HG02759 (cell line): ENCODE measurements at regions not wholly inside any gene's neighbourhood (a gene's known extent, or its start where the extent isn't known, plus 50 kb on each side); places are given as distances from the start of the nearest gene placed in this dataset.
"Not testable (repeated sequence)": the region's sequence is repeated elsewhere in the genome, so short reads cannot be mapped to it uniquely, and the experiment has no call there.

Source experiments
- ATAC-seq: cut with Tn5 transposase; IDR thresholded peaks from one replicate; pipeline ENCODE4 v1.9.1; 2021; ENCODE audit warnings: mild to moderate bottlenecking, moderate library complexity; ENCODE audit not compliant: unreplicated experiment

GRCh38 chr22:22168941-22169867 is 75.4 kb upstream of the VPREB1 start:
- ATAC-seq: no peak

- peak; percentile 43 for ATAC-seq
Observed at GRCh38 chr22:22168190-22168940, 76.2 kb upstream of the VPREB1 start.

- peak; percentile 85 for ATAC-seq
Observed at GRCh38 chr22:22167791-22168189, 76.8 kb upstream of the VPREB1 start.

DNA sequence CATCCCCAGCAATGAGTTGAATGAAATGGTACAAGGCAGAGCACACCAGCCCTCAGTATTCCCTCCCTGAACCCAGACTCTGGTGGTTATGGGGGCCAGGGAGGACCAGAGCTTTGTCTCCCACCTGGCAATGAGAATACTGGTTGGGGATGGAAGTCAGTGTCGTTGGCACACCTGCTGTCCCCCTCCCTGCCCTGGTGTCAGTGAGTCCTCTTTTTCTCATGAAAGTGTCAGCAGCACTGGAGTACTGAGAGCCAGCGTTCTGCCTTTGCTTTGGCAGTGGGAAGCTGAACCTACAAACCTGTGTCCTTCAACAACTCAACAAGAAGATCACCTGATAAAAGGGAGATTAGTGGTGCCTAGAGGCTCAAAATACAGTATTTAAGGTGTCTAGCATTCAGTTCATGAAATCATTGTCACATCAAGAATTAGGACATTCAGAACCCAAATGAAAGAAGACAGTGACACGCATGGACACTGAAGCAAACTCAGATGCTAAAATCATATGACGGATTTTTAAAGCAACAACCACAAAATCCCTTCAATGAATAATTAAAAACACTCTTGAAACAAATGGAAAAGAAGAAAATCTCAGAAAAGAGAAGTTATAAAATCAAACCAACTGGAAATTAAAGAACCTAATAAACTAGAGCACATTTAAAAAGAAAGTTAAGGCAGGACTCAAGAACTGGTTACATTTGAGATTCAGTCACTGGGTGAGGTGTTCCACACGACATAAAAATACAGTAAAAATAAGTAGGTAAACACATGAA is 77.5 kb upstream of the VPREB1 start:
- ATAC-seq: no peak

- ATAC-seq: no peak
Observed at GRCh38 chr22:22165936-22166710, 78.5 kb upstream of the VPREB1 start.

DNA sequence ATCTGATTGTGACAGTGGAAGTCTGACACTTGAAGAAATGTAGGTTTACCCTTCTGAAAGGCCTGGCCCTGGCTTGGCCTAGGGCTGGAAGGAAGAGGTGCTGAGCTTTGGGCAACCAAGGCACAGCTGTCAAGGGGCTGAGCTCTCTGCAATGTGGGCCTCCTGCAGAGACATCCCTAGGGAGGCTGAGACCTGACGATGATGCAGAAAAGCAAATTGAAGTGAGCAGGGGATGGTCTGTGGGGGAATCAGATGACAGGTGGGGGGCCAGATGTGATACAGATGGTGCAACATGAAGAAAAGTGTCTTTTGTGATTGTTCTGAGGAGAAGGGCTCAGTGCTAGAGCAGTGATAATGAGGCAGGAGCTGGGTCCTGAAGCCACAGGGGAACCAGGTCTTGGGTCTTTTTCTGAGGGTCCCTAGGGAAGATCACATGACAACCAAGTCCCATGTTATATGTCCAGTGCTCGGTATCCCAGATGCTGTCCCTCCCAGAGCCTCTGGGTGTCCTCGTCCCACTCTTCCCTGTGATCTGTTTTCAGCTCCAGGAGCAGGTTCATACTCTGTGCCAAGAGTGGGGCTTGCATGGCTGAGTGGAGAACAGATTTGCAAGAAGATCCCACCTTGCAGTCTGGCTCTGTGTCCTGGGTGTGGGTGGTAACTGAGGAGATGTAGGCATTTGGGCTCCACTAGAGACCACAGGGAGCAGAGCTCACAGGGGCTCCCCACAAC is 79.9 kb upstream of the VPREB1 start:
- ATAC-seq: no peak

DNA sequence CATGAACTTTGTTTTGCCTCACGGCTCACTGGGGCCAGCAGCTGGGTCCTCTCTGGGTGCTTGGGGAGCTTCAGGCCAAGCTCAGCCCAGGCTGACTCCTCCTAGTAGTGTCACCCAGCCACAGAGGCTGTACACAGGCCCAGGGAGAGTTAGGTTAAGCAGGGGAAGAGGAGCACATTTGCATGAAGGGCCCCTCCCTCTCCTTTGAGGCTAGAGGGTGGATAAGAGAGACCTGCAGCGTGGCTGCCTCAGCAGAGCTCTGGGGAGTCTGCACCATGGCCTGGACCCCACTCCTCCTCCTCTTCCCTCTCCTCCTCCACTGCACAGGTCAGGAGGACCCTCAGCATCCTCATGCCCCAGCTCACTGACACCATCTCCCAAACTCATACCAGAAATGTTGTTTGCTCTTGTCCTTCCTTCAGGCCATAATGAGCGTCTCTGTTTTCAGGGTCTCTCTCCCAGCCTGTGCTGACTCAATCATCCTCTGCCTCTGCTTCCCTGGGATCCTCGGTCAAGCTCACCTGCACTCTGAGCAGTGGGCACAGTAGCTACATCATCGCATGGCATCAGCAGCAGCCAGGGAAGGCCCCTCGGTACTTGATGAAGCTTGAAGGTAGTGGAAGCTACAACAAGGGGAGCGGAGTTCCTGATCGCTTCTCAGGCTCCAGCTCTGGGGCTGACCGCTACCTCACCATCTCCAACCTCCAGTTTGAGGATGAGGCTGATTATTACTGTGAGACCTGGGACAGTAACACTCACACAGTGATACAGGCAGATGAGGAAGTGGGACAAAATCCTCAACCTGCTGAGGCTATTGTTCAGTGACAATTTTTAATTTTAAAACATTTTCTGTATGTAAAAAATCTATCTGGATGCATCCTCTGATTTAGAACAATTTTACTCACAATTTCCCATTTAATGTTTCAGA is 82.4 kb upstream of the VPREB1 start:
- peak; percentile 87 for ATAC-seq

- not testable (repeated sequence) for ATAC-seq
Observed at GRCh38 chr22:22160768-22161167, 83.8 kb upstream of the VPREB1 start.

GRCh38 chr22:22159384-22159783 is 85.2 kb upstream of the VPREB1 start:
- ATAC-seq: no peak

GRCh38 chr22:22158965-22159364 is 85.6 kb upstream of the VPREB1 start:
- no peak for ATAC-seq

- no peak for ATAC-seq
Observed at GRCh38 chr22:22158207-22158816, 86.3 kb upstream of the VPREB1 start.

- ATAC-seq: peak; percentile 44
Observed at GRCh38 chr22:22157348-22157725, 87.2 kb upstream of the VPREB1 start.

DNA sequence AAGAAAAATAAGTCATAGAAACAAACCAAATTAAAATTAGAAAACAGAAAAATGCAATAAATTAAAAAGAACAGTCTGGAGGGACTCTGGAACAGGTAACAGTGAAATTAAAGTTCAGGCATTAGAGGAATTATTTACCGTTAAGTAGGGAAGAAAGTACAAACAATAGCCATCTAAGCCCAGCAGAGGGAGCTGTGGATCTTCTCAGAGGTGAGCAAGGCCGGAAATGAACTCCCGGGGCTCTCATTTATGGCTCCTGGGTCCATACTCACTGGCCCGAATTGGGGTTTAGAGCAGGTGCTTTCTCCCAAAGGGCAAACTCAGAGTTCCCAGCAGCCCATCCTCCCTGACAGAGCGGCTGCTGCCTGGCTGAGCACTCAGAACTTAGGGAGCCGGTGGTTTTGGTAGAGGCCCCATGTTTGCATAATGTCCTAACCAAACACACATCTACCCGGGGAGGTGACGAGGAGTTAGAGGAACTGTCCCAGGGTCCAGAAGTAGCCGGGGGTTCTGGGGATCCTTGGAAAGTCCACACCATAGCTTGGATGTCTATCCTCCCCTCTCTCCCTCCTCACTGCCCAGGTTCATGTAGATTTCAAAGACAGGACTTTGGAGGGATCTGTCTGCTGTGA is 87.8 kb upstream of the VPREB1 start:
- peak; percentile 77 for ATAC-seq

DNA sequence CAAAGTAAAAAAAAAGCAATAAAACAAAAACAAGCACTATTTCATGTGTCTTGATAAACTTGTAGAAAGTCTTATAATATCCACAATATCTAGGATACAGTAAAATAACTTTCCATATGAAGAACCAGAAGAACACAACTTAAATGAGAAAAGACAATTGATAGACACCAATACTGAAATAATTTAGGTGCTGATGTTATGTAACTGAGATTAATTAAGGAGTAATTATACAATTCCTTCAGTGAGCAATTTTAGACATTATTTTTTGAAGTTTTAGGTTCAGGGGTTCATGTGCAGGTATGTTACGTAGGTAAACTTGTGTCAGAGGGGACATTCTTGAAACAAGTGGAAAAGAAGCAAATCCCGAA is 88.3 kb upstream of the VPREB1 start:
- ATAC-seq: no peak

GRCh38 chr22:22155607-22156006 is 89.0 kb upstream of the VPREB1 start:
- no peak for ATAC-seq

- no peak for ATAC-seq
Observed at GRCh38 chr22:22155146-22155545, 89.4 kb upstream of the VPREB1 start.

DNA sequence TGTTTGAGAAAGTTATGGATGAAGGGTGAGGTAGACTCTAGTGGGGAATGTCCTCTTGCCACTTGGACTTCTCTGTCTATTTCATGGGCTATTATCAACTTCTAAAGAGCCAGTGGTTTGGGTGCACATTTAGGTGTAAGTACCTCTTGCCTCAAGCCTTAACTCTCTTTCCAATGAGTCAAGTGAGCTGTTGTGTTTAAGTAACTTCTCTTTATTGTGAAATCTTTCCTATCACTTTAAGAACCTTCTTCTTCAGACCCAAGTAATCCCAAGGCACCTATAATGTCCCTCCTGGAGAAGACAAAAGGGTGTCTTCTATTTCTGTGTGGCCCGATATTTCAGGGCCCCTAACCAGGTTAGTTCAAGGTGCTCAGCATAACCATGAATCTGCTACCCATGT is 90.5 kb upstream of the VPREB1 start:
- ATAC-seq: no peak

DNA sequence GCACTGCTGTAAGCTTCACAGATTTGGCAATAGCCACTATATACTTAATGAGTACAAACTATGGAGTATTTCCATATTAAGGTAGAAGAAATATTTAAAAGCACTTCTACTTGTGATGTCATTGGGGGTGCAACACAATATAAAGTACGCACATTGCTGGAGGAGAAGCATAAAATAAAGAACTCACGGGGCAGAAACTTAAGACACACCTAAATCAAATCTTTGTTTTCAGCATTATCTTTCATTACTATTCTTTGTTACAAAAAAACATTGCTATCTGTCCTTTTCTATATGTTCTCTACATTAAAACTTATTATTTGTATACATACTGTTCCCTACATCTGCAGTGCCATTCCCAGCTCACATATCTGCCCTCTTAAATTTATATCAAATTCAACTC is 93.3 kb upstream of the VPREB1 start:
- no peak for ATAC-seq
